Mesothelial cell of epicardium (in vitro differentiated cells): ENCODE measurements at regions not wholly inside any gene's neighbourhood (a gene's known extent, or its start where the extent isn't known, plus 50 kb on each side); places are given as distances from the start of the nearest gene placed in this dataset.
A peak's percentile ranks its signal among the peaks of the same experiment; 100 is the strongest.

ENCODE experiments used
- DNase-seq, 2 experiments: peaks; one replicate each; pipeline ENCODE4 v3.0.0; 2021; ENCODE audit warnings: low spot score in 2 of 2; ENCODE audit not compliant: unreplicated experiment in 2 of 2
- H3K27ac Mint-ChIP-seq: 2 replicates; pipeline ENCODE4 v1.8.0; 2021; ENCODE audit warnings: mixed read lengths
- H3K27me3 Mint-ChIP-seq: 2 replicates; pipeline ENCODE4 v1.8.0; 2021; ENCODE audit warnings: low read depth, mixed read lengths
- H3K36me3 Mint-ChIP-seq: 2 replicates; pipeline ENCODE4 v1.8.0; 2021; ENCODE audit warnings: mixed read lengths
- H3K4me1 Mint-ChIP-seq: 2 replicates; pipeline ENCODE4 v1.8.0; 2021; ENCODE audit warnings: mixed read lengths
- H3K4me3 Mint-ChIP-seq: 2 replicates; pipeline ENCODE4 v1.8.0; 2021; ENCODE audit warnings: mild to moderate bottlenecking, moderate library complexity, mixed read lengths
- H3K9me3 Mint-ChIP-seq: 2 replicates; pipeline ENCODE4 v1.8.0; 2021; ENCODE audit warnings: mixed read lengths
- TF ChIP-seq, protein P1 (sequence below): fragments of 200-600 bp; sonication (generic); IDR thresholded peaks from one replicate; pipeline ENCODE4 v1.5.0; 2021; ENCODE audit warnings: antibody characterized with exemption; ENCODE audit not compliant: unreplicated experiment

DNA sequence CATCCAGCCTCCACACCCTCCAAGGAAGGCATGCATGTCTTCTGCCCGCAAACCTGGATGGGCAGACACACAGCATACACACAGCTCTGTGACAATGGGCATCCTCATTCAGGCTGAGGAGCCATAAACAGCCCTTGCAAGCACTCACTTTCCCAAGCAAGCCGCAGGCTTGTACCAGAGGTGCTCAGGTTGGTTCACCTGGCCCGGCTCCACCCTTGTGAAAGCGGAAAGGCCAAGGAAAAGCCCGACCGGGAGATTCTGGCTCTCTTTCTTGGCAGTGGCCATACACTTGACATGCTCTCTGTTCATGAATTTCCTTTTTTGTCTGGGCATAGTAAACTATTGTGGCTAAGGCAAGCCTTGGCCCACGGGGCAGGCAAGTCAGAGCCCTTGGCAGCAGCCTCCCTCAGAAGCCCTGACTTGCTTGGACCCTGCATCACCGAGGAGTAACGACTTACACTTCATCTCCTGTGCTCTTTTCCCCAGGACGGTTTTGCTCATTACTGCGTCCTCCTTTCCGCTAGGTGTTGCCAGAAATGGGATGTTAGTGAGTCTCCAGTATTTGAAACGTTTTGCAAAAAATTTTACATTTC lies 74.6 kb upstream of the BNC1 start:
- H3K27ac Mint-ChIP-seq: peak overlapping the region; percentile 12
- H3K4me3 Mint-ChIP-seq: no peak overlapping the region
- no peaks in the 10 kb centered on the region for H3K9me3 Mint-ChIP-seq
- H3K27me3 Mint-ChIP-seq: no peaks in the 10 kb centered on the region
- DNase-seq: no peak
- H3K36me3 Mint-ChIP-seq: no peaks in the 10 kb centered on the region
- peaks cover 37% of the 10 kb centered on the region for H3K4me1 Mint-ChIP-seq
- TF ChIP-seq, protein P1, sequence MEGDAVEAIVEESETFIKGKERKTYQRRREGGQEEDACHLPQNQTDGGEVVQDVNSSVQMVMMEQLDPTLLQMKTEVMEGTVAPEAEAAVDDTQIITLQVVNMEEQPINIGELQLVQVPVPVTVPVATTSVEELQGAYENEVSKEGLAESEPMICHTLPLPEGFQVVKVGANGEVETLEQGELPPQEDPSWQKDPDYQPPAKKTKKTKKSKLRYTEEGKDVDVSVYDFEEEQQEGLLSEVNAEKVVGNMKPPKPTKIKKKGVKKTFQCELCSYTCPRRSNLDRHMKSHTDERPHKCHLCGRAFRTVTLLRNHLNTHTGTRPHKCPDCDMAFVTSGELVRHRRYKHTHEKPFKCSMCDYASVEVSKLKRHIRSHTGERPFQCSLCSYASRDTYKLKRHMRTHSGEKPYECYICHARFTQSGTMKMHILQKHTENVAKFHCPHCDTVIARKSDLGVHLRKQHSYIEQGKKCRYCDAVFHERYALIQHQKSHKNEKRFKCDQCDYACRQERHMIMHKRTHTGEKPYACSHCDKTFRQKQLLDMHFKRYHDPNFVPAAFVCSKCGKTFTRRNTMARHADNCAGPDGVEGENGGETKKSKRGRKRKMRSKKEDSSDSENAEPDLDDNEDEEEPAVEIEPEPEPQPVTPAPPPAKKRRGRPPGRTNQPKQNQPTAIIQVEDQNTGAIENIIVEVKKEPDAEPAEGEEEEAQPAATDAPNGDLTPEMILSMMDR: no peak

DNA sequence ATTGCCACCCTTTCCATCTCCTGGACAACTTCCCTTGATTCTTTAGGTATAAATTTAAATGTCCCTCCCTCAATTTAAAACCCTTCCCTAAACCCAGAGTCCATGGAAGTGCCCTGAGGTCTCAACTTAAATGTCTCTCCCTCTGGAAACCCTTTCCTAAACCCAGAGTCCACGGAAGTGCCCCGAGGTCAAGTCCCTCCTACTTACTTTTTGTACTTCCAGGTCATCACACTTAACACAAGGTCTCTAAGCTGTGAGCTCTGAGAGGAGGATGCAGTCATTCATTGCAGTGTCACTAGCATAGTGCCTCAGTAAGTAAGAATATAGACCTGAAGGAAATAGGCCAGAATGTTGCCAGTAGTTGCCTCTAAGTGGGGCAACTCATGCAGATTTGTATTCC lies 78.2 kb upstream of the BNC1 start:
- peaks cover 48% of the 10 kb centered on the region for H3K4me1 Mint-ChIP-seq
- no peak overlapping the region for H3K4me3 Mint-ChIP-seq
- no peaks in the 10 kb centered on the region for H3K9me3 Mint-ChIP-seq
- peak overlapping the region; percentile 94 for H3K27ac Mint-ChIP-seq
- TF ChIP-seq, protein P1: no peak
- H3K27me3 Mint-ChIP-seq: no peaks in the 10 kb centered on the region
- H3K36me3 Mint-ChIP-seq: no peaks in the 10 kb centered on the region
- DNase-seq: no peak

DNA sequence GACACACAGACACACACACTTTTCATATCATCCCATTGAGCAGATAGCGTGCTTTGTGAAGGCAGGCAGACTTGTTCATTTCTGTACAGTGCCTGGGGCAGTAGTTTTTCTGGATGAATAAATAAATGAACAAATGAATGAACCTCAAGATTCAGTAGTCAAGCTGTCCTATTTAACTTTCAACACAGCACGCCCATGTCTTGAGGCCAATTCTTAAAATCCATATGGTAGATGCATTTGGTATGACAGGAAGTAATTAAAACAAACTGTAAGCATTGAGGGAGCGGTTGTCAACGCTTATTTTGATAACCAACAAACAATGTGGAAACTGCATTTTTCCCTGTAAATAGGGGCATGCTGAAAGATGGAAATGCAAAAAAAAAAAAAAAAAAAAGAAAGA lies 80.0 kb upstream of the BNC1 start:
- no peaks in the 10 kb centered on the region for H3K27me3 Mint-ChIP-seq
- peaks cover 52% of the 10 kb centered on the region for H3K4me1 Mint-ChIP-seq
- H3K27ac Mint-ChIP-seq: peak overlapping the region; percentile 94
- H3K36me3 Mint-ChIP-seq: no peaks in the 10 kb centered on the region
- no peaks in the 10 kb centered on the region for H3K9me3 Mint-ChIP-seq
- peak overlapping the region; percentile 24 for H3K4me3 Mint-ChIP-seq
- TF ChIP-seq, protein P1: no peak
- DNase-seq: no peak

DNA sequence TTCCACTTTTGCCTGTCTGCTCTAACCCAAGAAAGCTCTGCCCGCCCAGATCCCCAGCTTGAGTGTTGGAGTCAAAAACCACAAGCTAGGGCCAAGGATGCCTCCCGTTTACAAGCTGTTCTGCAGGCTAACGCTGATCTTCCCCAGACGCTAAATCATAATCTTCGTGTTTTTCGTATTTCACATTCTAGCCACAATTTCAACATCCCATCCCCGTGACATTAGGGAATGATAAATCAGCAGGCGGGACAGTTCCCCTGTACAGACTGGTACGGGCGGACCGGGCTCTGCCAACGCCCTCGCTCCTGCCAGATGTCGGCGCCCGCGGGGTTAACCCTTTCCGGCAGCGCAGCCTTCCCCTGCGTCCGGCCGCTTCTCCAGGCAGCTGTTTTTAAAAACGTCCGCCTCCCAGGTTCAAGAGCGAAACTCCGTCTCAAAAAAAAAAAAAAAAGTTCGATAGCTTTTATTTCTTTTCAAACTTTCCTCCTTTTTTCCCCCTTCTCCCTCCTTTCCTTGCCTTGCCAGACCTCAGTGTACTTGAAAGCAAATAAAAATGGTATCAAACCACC lies 81.0 kb upstream of the BNC1 start:
- TF ChIP-seq, protein P1: no peak
- Mint-ChIP-seq H3K4me1 (peaks cover 61% of the 10 kb centered on the region), H3K27ac (peak overlapping the region; percentile 94), H3K4me3 (peak overlapping the region; percentile 67), H3K36me3 (no peaks in the 10 kb centered on the region), H3K27me3 (no peaks in the 10 kb centered on the region), H3K9me3 (no peaks in the 10 kb centered on the region)
- peak; percentile 53 to 78 for DNase-seq

DNA sequence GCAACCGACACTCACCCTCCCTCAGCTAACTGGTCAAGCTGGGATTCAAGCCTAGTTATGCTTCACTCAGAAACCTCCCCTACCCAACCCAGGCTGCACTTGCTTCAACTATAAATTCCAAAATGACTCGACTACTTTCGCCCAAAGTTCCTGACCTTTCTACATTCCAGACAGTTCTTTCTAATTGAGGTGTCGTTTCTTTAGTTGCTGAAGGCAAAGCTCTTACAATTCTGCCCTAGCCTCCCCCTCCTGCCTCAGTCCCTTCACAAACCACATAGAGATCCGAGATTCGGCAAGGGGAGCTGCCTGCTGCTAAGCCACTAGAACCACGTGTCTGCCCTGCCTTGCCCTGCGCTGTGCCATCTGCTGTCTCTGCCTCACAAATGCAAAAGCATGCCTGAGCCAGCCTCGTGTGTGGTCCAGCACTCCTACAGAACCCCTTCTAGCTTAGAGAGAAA lies 74.7 kb upstream of the SH3GL3 start:
- Mint-ChIP-seq H3K36me3 (no peaks in the 10 kb centered on the region), H3K27me3 (peaks cover 10% of the 10 kb centered on the region), H3K4me3 (no peak overlapping the region), H3K9me3 (no peaks in the 10 kb centered on the region), H3K27ac (peak overlapping the region; percentile 90), H3K4me1 (peaks cover 45% of the 10 kb centered on the region)
- DNase-seq: no peak
- TF ChIP-seq, protein P1: no peak
